ENCODE measurements at regions not wholly inside any gene's neighbourhood (a gene's known extent, or its start where the extent isn't known, plus 50 kb on each side); places are given as distances from the start of the nearest gene placed in this dataset.

DNA sequence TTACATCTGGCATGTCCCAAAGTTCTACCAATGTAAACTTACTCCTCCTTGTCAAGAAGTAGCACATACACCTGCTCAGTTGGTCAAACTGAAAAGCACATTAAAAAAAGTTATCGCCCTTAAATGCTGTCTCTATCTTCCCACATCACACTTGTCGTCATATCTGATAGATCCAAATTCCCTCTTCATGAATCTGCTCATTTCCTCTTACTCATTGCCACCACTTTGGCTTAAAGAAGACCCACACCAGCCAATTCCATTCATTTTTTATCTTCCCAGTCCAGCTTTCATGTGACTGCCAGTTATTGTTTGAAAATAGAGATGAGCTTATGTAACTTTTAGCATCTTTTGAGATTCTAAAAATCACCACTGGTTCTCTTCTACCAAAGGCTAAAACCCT lies 305.9 kb upstream of the MTNR1B start:
- H3K79me2 ChIP-seq (ENCODE audit: control insufficient read depth, insufficient read depth, low read length): no peaks in the 10 kb centered on the region
- TF ChIP-seq ARHGAP35 (IDR thresholded peaks at IDR 0.05; ENCODE audit: partially characterized antibody): no peak
- no peak for TF ChIP-seq RBM14 (IDR thresholded peaks at IDR 0.05; ENCODE audit: borderline replicate concordance, insufficient read depth, low read depth, low read length)
- no peak for TF ChIP-seq RB1 (IDR thresholded peaks at IDR 0.05; ENCODE audit: low read depth)
- TF ChIP-seq, protein P1, sequence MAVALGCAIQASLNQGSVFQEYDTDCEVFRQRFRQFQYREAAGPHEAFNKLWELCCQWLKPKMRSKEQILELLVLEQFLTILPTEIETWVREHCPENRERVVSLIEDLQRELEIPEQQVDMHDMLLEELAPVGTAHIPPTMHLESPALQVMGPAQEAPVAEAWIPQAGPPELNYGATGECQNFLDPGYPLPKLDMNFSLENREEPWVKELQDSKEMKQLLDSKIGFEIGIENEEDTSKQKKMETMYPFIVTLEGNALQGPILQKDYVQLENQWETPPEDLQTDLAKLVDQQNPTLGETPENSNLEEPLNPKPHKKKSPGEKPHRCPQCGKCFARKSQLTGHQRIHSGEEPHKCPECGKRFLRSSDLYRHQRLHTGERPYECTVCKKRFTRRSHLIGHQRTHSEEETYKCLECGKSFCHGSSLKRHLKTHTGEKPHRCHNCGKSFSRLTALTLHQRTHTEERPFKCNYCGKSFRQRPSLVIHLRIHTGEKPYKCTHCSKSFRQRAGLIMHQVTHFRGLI (CRISPR knock-in tag; IDR thresholded peaks at IDR 0.05): no peak
- TF ChIP-seq ZFP1 (CRISPR knock-in tag; IDR thresholded peaks at IDR 0.05): no peak
- H2AFZ ChIP-seq (ENCODE audit: low read depth, low read length): no peak overlapping the region
- CTCF ChIA-PET (ENCODE audit: low intra/inter-chr PET ratio): no interaction called here
- no peak overlapping the region for H3K4me2 ChIP-seq (ENCODE audit: insufficient read depth, low read length)
- FAIRE-seq (no peak), DNase-seq (ENCODE audit: extremely low read depth in 1 of 4, low spot score in 3 of 4) (no peak), ATAC-seq (no peak)
- no peaks in the 10 kb centered on the region for H3K9me1 ChIP-seq (ENCODE audit: control insufficient read depth, insufficient read depth, low read length)
- H3K27ac ChIP-seq (ENCODE audit: extremely low read depth, low read depth, low read length): no peak overlapping the region
- no peaks in the 10 kb centered on the region for H3K27me3 ChIP-seq (ENCODE audit: control insufficient read depth in 2 of 2, insufficient read depth in 2 of 2, low read length in 2 of 2)
- in situ Hi-C loops (cut with MboI): no loop called here
- POLR2A ChIA-PET: no interaction called here
- H4K20me1 ChIP-seq (replicated peaks; ENCODE audit: control insufficient read depth, insufficient read depth, low read length): no peaks in the 10 kb centered on the region
- no peaks in the 10 kb centered on the region for H3K4me1 ChIP-seq (replicated peaks in 1 of 2; ENCODE audit: control insufficient read depth in 2 of 2, insufficient read depth in 2 of 2, low read length in 2 of 2)
- BruUV-seq (replicated peaks): no TSS peak
- intact Hi-C loops (cut with micrococcal nuclease): no loop called here
- no peak overlapping the region for H3K4me3 ChIP-seq
- no peaks in the 10 kb centered on the region for H3K9me3 ChIP-seq (replicated peaks; ENCODE audit: control insufficient read depth, insufficient read depth, low read depth, low read length)
- no peaks in the 10 kb centered on the region for H3K36me3 ChIP-seq (ENCODE audit: control insufficient read depth, insufficient read depth, low read length)
- H3K9ac ChIP-seq (ENCODE audit: insufficient read depth in 1 of 2, low read depth in 2 of 2, low read length in 2 of 2): no peak overlapping the region
- WGBS (ENCODE audit: insufficient coverage, low coverage, missing lambda C conversion rate): 0% methylated on average over 2 of the region's 2 CpGs

All from K562 (cell line).